GM13976 (cell line): ENCODE measurements at regions not wholly inside any gene's neighbourhood (a gene's known extent, or its start where the extent isn't known, plus 50 kb on each side); places are given as distances from the start of the nearest gene placed in this dataset.

ENCODE experiments used
- DNase-seq: peaks from one replicate; pipeline ENCODE4 v3.0.0; 2012; ENCODE audit warnings: low spot score
- CTCF ChIP-seq: IDR thresholded peaks from 2 replicates; pipeline ENCODE4 v1.5.1; 2012; ENCODE audit warnings: borderline replicate concordance, mild to moderate bottlenecking; ENCODE audit not compliant: insufficient read depth; ENCODE audit errors: extremely low read depth, missing control alignments, control extremely low read depth
- in situ Hi-C: fragments of 300-500 bp; cut with MboI; formaldehyde crosslinking; loops from one replicate; pipeline ENCODE4 v1.12.0; 2022; ENCODE audit warnings: low sequenced_read_pairs, mixed read lengths, inconsistent platforms; ENCODE audit not compliant: unreplicated experiment

DNA sequence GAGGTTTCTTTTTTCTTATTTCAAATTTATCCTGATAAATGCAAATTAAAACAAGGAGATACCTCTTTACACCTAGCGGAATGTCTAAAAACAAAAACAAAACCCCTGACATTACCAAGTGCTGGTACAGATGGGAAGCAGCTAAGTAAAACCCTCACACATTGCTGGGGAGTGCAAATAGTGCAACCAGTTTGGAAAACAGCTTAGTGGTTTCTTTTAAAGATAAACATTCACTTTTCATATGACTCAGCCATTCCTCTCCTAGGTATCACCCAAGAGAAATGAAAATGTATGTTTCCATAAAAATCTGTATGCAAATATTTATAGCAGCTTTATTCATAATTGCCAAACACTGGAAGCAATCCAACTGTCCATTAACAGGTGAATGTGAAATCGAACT is 84.1 kb upstream of the HELT start:
- in situ Hi-C loops, result no loop called here
- no peak for TF ChIP-seq CTCF

DNA sequence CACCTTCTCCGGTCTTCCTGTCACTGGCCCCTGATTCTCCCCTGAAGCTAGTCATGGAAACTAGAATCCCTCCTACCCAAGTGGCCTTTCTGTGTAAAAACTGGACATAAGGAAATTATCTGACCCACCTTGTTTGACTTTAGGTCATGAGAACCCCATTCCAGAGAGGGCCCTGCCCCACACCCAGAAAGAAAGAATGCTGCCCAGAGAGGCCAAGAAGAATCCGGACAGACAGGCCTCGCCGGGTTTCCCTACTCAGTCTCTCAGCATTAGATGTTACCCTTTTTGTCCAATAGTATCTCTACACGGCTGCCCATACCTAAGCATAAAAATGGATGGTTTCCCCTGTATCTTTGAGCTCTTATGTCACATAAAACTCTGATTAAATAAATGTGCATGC is 83.3 kb upstream of the HELT start:
- TF ChIP-seq CTCF, result no peak
- no peak for DNase-seq
- in situ Hi-C loops, result no loop called here

More for the DNA sequence above, 84.1 kb upstream of the HELT start:
- no peak for DNase-seq

DNA sequence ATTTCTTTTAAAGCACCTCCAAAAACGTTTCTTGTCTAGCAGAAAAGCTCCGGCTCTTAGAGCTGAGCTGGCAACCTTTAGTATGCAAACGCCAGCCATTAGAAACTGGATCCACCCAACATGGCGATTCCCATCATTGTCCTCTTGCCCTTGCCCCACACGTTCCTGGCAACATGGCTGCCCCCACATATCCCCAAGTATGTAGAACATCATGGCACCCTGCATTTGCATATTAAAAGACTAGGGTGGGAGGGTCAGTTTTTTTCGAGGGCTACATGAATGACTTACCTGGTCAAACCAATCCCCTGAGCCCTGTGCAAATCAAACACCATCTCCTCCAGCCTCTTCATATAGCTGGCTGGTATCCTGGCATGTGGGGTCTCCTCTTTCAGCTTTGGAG is 82.2 kb upstream of the HELT start:
- in situ Hi-C loops, result no loop called here
- no peak for TF ChIP-seq CTCF
- no peak for DNase-seq

DNA sequence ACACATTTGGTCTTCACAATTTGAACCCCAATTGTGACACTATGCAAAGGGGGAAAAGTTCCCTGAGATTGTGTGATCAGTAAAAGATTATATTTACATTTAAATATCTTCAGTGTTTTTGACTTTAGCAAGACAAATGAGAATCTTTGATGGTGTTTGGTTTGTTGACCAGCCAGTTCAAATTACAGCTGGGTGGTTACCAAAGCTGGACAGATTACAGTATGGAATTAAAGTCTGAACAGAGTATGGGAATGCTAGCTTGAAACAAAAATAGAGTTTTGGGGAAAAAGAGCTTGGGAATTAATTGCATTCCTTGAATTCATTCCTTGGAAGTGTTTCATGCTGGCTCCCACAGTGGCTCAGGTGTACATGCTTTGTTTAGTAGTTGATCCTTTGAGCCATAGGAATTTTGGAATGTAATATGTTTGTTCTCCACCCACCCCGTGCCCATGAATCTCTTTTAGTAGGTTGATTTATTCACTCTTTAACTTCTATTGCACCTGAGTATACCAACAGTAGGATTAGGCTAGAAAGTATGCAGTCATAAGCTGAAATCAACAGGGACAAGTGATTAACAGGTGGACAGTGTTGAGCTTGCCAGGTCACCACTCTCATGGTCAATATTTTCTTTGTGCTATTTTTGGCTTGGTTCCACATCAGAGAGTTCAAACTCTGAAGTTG is 81.1 kb upstream of the HELT start:
- in situ Hi-C loops, result no loop called here
- DNase-seq, result no peak
- no peak for TF ChIP-seq CTCF

DNA sequence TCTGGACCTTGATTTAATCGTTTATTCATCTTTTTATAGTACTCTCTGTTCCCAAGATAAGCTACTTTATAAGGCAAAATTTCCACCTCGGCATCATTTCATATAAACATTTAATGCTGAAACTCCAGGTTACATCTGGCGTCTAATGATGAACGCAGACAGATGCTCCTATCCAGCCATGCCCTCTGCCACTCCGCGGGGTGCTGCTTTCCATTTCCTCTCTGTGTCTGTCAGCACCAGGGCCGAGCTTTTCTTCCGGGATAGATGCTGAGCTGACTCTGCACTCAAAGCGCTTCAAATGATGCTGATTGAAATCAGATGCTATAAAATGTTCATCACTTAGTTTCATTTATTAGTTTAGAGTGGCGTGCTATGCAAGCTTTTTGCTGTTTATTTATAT is 80.5 kb upstream of the HELT start:
- DNase-seq, result no peak
- TF ChIP-seq CTCF, result no peak
- in situ Hi-C loops, result no loop called here

DNA sequence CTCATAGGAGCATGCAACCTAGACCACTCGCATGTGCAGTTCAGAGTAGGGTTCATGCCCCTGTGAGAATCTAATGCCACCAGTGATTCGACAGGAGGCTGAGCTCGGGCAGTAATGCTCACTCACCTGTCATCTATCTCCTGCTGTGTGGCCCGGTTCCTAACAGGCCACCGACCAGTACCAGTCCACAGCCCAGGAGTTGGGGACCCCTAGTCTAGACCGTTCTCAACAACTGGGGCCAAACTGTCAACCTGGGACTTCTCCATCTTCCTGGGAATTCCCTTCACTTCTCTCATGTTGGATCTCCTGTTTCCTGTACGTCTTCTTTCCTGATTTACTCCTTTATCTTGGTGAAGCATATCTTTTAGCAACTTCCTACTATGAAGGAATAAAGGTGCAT is 79.4 kb upstream of the HELT start:
- no peak for TF ChIP-seq CTCF
- no peak for DNase-seq
- in situ Hi-C loops, result no loop called here
